ENCODE measurements at regions not wholly inside any gene's neighbourhood (a gene's known extent, or its start where the extent isn't known, plus 50 kb on each side); places are given as distances from the start of the nearest gene placed in this dataset.
A peak's percentile ranks its signal among the peaks of the same experiment; 100 is the strongest.
"Not testable (repeated sequence)": the region's sequence is repeated elsewhere in the genome, so short reads cannot be mapped to it uniquely, and the experiment has no call there.

- no peak for DNase-seq
Measured at GRCh38 chr12:86735072-86735471, 478.9 kb upstream of the MGAT4C start.

DNA sequence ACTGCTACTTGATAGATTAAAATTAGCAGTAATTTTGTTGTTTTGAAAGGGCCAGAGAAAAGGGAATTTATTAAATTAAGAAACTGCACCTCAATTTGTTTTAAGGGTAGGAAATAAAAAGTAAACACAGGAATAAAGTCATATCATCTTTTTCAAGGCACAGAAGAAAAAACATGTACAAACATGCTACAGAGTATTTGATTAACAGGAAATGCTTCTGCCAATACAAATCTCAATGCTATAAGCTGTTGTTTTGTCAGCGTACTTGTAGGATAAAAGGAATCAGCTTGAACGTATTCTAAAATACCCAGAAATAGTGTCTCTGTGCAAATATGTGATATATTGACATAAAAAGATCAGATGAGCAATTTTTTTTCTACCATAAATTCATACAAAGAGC lies 474.0 kb upstream of the MGAT4C start:
- no peak for DNase-seq

DNA sequence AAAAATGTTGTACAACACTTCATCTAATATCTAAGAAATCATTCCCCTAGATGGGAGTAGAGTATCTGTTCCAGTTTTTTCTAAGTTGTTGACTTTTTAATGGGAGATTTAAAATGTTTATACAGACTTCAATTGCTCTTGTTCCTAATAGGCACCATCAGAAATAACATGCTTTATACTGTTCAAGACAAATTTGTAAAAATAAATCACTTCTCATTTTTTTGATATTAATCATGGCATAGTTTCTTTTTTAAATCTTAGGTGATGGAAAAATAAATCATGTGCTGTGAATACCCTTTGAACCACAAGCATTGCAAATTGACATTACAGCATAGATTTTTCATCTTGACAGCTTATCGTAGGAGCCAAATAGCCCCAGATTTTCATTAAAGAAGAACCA lies 473.5 kb upstream of the MGAT4C start:
- DNase-seq: no peak

GRCh38 chr12:86727160-86727559 lies 471.0 kb upstream of the MGAT4C start:
- peak; percentile 83 for DNase-seq

DNA sequence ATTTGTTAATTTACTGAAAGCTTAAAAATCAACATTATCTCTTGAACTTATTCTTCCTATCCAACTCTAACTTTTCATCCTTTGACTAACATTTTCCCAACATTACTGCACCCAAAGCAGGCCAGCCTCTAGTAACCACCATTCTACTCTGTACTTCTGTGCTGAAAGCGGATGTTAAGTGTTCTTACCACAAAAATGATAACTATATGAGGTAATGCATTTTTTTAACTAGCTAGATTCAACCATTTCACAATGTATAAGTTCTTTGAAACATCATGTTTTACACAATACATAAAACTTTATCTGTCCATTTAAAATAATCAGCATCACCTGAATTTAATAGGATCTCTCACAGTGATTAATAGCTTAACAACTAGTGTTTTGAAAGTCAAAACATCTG lies 468.5 kb upstream of the MGAT4C start:
- DNase-seq: peak; percentile 84

DNA sequence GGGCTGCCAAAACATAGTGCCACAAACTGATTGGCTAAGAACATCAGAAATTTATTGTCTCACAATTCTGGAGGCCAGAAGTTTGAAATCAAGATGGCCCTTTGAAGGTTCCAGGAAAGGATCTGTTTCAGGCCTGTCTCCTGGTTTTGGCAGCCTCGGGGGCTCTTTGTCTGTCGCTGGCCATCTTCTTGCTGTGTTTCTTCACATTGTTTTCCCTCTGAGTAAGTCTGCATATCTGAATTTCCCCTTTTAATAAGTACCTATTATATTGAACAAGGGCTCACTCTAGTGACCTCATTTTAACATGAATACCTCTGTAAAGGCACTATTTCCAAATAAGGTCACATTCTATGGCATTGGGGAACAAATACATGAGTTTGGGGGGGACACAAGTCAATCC lies 467.1 kb upstream of the MGAT4C start:
- peak; percentile 38 for DNase-seq

- DNase-seq: no peak
Measured at GRCh38 chr12:86721713-86722397, 465.7 kb upstream of the MGAT4C start.

- no peak for DNase-seq
Measured at GRCh38 chr12:86719381-86719780, 463.2 kb upstream of the MGAT4C start.

- DNase-seq: no peak
Measured at GRCh38 chr12:86713121-86713520, 456.9 kb upstream of the MGAT4C start.

DNA sequence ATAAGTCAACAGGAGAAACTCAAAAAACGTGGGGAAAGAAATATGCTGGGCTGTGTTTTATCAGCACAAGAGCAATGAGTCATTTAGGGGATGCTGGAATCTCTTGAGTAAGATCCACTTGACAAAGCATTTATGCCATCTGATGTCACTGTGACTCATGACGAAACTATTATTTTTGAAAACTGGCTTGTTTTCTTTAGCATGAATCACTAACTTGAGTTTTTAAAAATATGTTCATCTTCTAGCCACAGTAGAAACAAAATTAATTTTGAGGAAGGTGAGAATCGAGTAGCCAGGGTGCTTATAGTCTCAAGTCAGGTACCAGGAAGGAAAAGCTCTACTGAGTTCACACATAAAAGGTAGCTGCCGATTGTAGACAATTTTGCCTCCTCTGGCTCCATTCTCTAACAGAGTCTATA lies 456.2 kb upstream of the MGAT4C start:
- DNase-seq: peak; percentile 98

DNA sequence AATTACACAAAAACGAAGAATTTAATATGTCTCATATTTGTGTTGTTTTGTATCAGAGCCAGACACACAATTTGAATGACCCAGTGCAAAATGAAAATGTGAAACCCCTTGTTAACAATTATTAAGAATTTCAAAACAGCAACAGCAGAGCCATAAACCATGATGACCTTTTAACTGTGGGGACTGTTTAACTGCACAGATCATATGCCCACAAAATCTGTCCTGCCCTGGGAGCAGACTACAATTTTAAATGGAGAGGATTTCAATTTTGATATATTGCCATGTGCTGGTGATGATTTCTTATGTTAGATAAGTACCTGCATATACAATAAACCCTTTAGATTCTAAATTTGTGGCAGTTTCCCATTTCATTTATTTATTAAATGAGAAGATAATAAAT lies 455.5 kb upstream of the MGAT4C start:
- no peak for DNase-seq

GRCh38 chr12:86710109-86710508 lies 453.9 kb upstream of the MGAT4C start:
- no peak for DNase-seq

GRCh38 chr12:86709017-86709416 lies 452.8 kb upstream of the MGAT4C start:
- DNase-seq: not testable (repeated sequence)

DNA sequence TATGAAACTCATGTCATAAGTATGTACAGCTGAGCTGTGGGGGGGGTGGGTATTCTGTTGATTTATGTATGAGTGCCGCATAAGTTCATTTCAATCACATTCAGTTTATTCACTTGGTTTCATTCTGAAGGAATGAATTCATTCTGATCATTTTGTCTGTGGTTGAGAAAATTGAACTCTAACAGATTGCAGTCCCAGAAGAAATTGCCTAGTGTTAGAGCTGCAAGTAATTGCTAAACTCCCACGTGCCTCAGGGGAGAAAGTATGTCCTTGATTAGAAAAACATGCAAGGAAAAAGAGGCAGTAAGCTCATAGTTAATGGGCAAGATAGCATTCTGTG lies 442.4 kb upstream of the MGAT4C start:
- DNase-seq: peak; percentile 93

- no peak for DNase-seq
Measured at GRCh38 chr12:86697916-86698640, 441.9 kb upstream of the MGAT4C start.

DNA sequence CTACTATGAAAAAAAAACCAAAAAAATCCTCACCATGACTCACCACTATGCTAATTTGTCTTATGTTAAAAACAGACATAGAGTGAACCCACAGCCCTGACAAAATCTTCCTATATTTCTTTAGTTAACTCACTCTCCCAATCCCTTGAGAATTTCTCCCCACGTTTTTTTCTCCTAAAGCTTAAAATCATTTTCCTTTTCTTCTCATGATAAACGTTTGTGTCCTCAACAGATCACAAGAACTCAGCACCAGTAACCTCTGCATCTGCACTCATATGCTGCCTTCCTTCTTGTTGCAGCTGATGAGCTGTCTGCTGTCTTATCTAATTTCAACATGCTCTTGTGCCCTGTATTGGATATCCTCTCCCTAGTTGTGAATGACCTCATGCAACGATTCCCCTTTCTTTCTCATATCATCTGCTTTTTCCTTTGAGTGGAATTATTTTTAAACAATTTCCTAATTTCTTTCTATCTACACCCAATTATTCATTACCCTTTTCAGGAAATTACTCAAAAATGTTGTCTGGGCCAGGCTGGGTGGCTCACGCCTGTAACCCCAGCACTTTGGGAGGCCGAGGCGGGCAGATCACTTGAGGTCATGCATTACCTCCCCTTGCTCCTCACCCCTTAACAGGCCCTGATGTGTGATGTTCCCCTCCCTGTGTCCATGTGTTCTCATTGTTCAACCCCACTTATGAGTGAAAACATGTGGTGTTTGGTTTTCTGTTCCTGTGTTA lies 427.5 kb upstream of the MGAT4C start:
- peak; percentile 71 for DNase-seq

- DNase-seq: no peak
Measured at GRCh38 chr12:86681060-86681459, 424.9 kb upstream of the MGAT4C start.

DNA sequence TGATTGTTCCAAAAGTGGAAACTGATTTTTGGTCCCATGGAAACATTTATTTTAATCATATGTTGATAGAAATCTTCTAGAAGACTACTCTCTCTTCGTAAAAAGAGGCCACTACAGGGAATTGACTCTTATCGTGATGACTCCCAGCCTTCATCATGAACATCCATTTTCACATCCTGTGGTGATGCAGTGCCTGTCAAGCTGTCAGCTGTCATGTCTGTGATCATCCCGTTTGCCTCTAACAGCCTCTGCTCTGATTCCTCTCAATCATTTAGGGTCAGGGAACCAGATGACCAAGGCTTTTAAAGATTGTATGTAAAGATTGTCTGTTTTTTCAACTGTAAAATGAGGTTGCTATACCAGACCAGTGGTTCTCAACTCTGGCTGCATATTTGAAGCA lies 419.0 kb upstream of the MGAT4C start:
- no peak for DNase-seq

- DNase-seq: no peak
Measured at GRCh38 chr12:86670986-86671385, 414.8 kb upstream of the MGAT4C start.

GRCh38 chr12:86669010-86669409 lies 412.8 kb upstream of the MGAT4C start:
- DNase-seq: no peak

GRCh38 chr12:86666316-86666715 lies 410.1 kb upstream of the MGAT4C start:
- peak; percentile 77 for DNase-seq

DNA sequence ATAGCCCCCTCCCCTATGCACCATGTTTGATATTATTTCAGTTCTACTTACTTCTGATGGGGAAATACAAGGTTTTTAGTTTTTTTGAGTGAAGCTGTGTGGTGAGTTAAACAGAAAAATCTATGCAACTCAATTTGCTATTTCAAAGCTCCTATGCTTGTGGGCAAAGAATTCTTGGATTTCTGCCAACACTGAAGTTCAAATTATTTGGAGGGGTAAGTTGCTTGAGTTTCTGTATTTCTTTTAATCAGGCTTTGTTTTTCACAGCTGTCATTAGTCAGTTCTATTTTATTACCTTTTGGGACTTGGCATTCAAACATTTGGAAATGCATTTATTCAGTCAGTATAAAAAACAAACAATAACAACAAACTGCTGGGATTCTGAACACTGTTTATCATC lies 407.5 kb upstream of the MGAT4C start:
- DNase-seq: peak; percentile 46

DNA sequence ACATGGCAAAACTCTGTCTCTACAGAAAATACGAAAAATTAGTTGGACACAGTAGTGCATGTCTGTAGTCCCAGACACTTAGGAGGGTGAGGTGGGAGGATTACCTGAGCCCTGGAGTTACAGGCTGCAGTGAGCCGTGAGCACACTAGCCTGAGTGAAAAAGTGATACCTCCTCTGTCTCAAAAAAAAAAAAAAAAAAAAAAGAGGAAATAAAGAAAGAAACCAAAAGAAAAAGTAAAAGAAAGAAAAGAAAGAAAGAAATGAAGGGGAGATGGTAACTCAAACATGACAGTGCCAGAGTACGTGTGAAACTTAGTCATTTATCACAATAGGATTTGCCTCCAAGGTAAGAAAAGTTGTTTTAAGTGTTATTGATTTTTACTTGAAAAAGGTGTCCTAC lies 407.0 kb upstream of the MGAT4C start:
- DNase-seq: no peak

DNA sequence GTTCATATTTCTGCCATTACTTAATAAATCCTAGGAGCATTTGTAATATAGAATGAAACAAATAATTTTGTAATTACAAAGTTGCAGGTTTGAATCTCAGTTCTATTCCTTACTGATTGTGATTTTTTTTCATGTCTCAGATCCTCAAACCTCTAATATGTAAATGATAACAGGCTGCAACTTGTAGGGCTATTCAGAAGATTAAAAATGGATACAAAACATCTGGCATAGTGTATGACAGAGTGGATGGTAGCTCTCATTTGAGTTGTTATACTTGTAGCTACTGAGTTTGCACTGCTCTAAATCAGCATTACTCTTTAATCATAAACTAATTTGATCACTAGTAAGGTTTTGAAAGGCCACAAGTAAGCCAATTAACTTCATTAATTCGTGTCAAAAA lies 406.3 kb upstream of the MGAT4C start:
- no peak for DNase-seq
